Psoas muscle (tissue), 7 donors: ENCODE measurements at regions not wholly inside any gene's neighbourhood (a gene's known extent, or its start where the extent isn't known, plus 50 kb on each side); places are given as distances from the start of the nearest gene placed in this dataset.

Experiments used
- ATAC-seq, 4 donors: fragments of 200-7000 bp; cut with Tn5 transposase; one replicate each; pipeline ENCODE4 v1.9.1; 2020; ENCODE audit warnings: moderate library complexity in 3 of 4, mild to moderate bottlenecking in 2 of 4
- DNase-seq, 2 donors: peaks; one replicate each; pipeline ENCODE4 v3.0.0-alpha.2; 2020
- H3K27ac ChIP-seq: fragments of 200-600 bp; one replicate; pipeline ENCODE4 v1.8.0; 2022
- H3K27me3 ChIP-seq, 3 donors: fragments of 200-600 bp in 1 of 3; one replicate each; pipeline versions ENCODE4 v1.6.1 to v1.8.0; 2013 to 2022; ENCODE audit warnings: low read length in 2 of 3, mild to moderate bottlenecking in 2 of 3, moderate library complexity in 1 of 3; ENCODE audit not compliant: insufficient read depth in 3 of 3
- H3K36me3 ChIP-seq, 2 donors: fragments of 200-600 bp in 1 of 2; one replicate each; pipeline versions ENCODE4 v1.6.1 to v1.8.0; 2013 to 2022; ENCODE audit warnings: low read depth in 1 of 2, mild to moderate bottlenecking in 1 of 2, moderate library complexity in 1 of 2; ENCODE audit not compliant: insufficient read depth in 1 of 2
- H3K4me1 ChIP-seq: fragments of 200-600 bp; one replicate; pipeline ENCODE4 v1.8.0; 2022
- H3K4me3 ChIP-seq: fragments of 200-600 bp; one replicate; pipeline ENCODE4 v1.8.0; 2022; ENCODE audit warnings: mild to moderate bottlenecking
- H3K9me3 ChIP-seq: fragments of 200-600 bp; one replicate; pipeline ENCODE4 v1.8.0; 2022
- WGBS, 3 donors: extraction: QIAGEN DNeasy Blood & Tissue Kit; methylation state at CpG; one replicate each; pipeline versions ENCODE4 v1.1.6 to v1.1.7; 2013; 5-methylcytosine and 5-hydroxymethylcytosine counted together
- intact Hi-C, 2 donors: fragments of 100-400 bp; cut with DNase I; formaldehyde crosslinking; loops; one replicate each; pipeline versions ENCODE4 v1.11.0 to v1.14.2; 2022
- TF ChIP-seq, protein P1 (sequence below): fragments of 200-600 bp; IDR thresholded peaks from one replicate; pipeline ENCODE4 v1.8.0; 2022; ENCODE audit warnings: antibody characterized with exemption
- donor health status: healthy with polysubstance abuse.
- donor health status: DM: no; HTN: no; CAD: no; lungs with moderate emphysema.
- donor health status: Bipolar disorder and iron deficiency.
- donor health status: healthy.
- donor health status: DM: yes; HTN: yes; CAD: no.
- donor health status: DM: no; HTN: no; CAD: no.
- donor health status: DM: yes; HTN: yes; CAD: no.

DNA sequence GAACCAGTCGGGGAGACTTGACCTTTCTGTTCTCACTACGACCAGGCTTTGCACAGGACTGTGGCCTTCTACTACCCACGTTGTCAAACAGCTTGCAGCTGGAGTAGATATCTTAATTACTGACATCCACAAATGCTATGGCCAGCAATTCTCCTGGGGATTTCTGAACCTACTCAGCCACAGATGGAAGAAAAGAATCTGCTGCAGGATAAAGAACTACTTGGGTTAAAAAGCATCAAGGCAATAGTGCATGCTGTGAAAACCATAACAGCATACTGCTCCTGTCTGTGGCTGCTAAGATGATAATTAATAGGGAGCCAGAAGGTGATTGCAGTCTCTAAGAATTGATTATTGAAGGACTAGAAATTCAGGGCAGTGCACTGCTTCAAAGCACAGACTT is 859.2 kb upstream of the SEMA6D start:
- WGBS, 3 donors: 19 to 30% (median 26%) methylated on average over 3 of the region's 3 CpGs

DNA sequence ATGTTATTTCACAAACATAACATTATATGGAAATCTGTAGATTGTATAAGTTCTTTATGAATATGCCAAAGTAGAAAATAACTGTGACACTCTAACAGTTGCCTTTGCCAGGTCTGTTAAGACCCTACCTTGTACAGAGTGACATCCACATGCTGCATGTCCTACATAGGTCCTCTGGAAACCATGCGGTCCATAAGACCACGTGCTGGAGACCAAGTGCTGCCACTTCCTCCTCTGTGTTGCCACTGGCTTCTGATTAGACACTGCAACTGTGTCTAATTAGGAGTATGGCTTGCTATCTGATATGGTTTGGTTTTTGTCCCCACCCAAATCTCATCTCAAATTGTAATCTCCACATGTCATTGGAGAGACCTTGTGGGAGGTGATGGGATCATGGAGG is 855.5 kb upstream of the SEMA6D start:
- Histone ChIP-seq H3K9me3 (no peaks in the 10 kb centered on the region), H3K4me1 (no peaks in the 10 kb centered on the region), H3K36me3 (no peaks in the 10 kb centered on the region), H3K27me3 (no peaks in the 10 kb centered on the region), H3K27ac (no peak overlapping the region), H3K4me3 (no peak overlapping the region)
- no peak for DNase-seq
- WGBS, 3 donors: 77 to 90% (median 79%) methylated on average over 2 of the region's 2 CpGs
- intact Hi-C loops: no loop called here
- ATAC-seq: no peak
- TF ChIP-seq, protein P1, sequence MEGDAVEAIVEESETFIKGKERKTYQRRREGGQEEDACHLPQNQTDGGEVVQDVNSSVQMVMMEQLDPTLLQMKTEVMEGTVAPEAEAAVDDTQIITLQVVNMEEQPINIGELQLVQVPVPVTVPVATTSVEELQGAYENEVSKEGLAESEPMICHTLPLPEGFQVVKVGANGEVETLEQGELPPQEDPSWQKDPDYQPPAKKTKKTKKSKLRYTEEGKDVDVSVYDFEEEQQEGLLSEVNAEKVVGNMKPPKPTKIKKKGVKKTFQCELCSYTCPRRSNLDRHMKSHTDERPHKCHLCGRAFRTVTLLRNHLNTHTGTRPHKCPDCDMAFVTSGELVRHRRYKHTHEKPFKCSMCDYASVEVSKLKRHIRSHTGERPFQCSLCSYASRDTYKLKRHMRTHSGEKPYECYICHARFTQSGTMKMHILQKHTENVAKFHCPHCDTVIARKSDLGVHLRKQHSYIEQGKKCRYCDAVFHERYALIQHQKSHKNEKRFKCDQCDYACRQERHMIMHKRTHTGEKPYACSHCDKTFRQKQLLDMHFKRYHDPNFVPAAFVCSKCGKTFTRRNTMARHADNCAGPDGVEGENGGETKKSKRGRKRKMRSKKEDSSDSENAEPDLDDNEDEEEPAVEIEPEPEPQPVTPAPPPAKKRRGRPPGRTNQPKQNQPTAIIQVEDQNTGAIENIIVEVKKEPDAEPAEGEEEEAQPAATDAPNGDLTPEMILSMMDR: no peak

More for the DNA sequence above, 859.2 kb upstream of the SEMA6D start:
- Histone ChIP-seq H3K4me3 (no peak overlapping the region), H3K9me3 (no peaks in the 10 kb centered on the region), H3K27me3 (no peaks in the 10 kb centered on the region), H3K27ac (no peak overlapping the region), H3K36me3 (no peaks in the 10 kb centered on the region), H3K4me1 (no peaks in the 10 kb centered on the region)
- DNase-seq (no peak), ATAC-seq (no peak)
- intact Hi-C loops: no loop called here
- TF ChIP-seq, protein P1: no peak

DNA sequence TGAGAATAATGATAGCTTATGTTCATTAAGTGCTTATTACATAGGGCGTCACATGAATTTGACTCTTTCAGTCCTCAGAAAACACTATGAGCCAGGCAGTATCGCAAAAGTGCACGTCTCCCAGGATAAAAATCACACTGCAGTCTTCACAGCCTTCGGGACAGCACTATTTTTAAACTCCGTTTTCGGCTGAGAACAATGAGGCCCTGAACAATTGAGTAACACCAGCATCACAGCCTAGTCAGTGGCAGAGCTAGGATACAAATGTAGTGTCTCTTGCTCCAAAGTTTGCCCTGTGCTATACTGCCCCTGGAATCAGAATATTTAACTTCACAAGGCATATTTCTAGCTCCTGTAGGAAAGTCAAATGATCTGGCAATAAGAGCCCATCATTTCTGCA is 852.1 kb upstream of the SEMA6D start:
- Histone ChIP-seq H3K9me3 (no peaks in the 10 kb centered on the region), H3K27ac (no peak overlapping the region), H3K4me1 (no peaks in the 10 kb centered on the region), H3K27me3 (no peaks in the 10 kb centered on the region), H3K36me3 (no peaks in the 10 kb centered on the region), H3K4me3 (no peak overlapping the region)
- TF ChIP-seq, protein P1: no peak
- 77 to 83% (median 80%) methylated on average over 6 of the region's 6 CpGs for WGBS, 3 donors
- ATAC-seq (no peak), DNase-seq (no peak)
- intact Hi-C loops: no loop called here

DNA sequence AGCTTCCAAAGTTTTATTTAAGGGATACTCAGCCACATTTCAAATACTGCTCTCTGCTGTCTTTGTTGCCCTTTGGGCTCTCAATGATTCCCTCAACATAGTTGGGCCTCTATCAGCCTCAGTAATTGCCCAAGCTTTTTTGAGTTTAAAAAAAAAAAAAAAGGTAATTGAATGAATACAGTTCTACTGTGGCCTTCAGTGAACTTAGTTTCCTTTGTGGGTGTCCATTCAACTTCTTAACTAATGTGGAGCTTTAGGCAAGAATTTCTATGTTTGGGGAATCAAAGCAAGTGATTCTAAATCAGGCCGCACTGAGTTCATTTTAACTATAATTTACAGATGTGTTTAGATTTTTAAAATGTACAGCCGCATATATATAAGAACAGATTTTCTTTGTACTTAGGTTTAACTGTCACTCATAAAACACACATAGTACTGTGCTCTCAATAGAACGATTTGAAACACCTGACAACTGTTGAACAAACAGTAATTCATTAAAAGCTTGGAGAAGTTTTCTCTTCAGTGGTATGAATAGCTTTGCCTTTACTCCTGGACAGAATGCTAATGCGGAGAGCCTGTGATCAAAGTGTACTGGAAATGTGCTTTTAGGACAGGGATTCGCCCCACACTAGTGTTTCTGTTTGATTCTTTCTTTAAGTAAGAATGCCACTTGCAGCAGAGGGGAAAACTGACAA is 844.9 kb upstream of the SEMA6D start:
- H3K9me3 ChIP-seq: no peaks in the 10 kb centered on the region
- H3K27ac ChIP-seq: no peak overlapping the region
- no peaks in the 10 kb centered on the region for H3K27me3 ChIP-seq
- no peak for ATAC-seq
- no peaks in the 10 kb centered on the region for H3K36me3 ChIP-seq
- no peak overlapping the region for H3K4me3 ChIP-seq
- no peaks in the 10 kb centered on the region for H3K4me1 ChIP-seq
- DNase-seq: no peak
- intact Hi-C loops: no loop called here
- WGBS, 3 donors: 58 to 64% (median 63%) methylated on average over 5 of the region's 5 CpGs
- TF ChIP-seq, protein P1: no peak

DNA sequence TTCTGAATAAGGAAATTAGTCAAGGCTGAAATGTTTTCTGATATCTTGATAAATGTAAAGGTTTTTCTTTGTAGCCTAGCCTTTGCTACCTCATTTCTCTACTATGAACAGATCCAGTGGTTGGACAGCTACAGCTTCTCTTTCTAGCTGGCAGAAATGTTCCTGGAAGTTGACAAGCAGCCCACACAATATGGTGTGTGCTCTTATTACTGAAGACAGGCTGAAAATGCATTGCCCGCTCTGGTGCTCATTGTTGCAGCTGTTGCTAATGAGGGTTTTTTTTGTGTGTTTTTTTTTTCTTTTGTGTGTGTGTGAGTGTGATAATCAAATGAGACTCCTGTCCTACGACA is 844.3 kb upstream of the SEMA6D start:
- H3K27ac ChIP-seq: no peak overlapping the region
- DNase-seq: no peak
- no peak overlapping the region for H3K4me3 ChIP-seq
- H3K27me3 ChIP-seq: no peaks in the 10 kb centered on the region
- no peaks in the 10 kb centered on the region for H3K9me3 ChIP-seq
- H3K4me1 ChIP-seq: no peaks in the 10 kb centered on the region
- TF ChIP-seq, protein P1: no peak
- intact Hi-C loops: no loop called here
- H3K36me3 ChIP-seq: no peaks in the 10 kb centered on the region
- no peak for ATAC-seq
- 55 to 61% (median 58%) methylated on average over 2 of the region's 2 CpGs for WGBS, 3 donors
